HG03175 (cell line): ENCODE measurements at regions not wholly inside any gene's neighbourhood (a gene's known extent, or its start where the extent isn't known, plus 50 kb on each side); places are given as distances from the start of the nearest gene placed in this dataset.

Experiments
- ATAC-seq: cut with Tn5 transposase; IDR thresholded peaks from one replicate; pipeline ENCODE4 v1.9.1; 2021; ENCODE audit warnings: mild to moderate bottlenecking, moderate library complexity; ENCODE audit not compliant: unreplicated experiment

GRCh38 chr4:100970414-100970813 lies 376.9 kb downstream of the PPP3CA start:
- ATAC-seq = no peak

- no peak for ATAC-seq
Measured at GRCh38 chr4:100969925-100970324, 377.4 kb downstream of the PPP3CA start.

GRCh38 chr4:100968046-100968445 lies 379.3 kb downstream of the PPP3CA start:
- ATAC-seq = no peak

GRCh38 chr4:100963627-100964026 lies 383.7 kb downstream of the PPP3CA start:
- no peak for ATAC-seq

- ATAC-seq = no peak
Measured at GRCh38 chr4:100962698-100963097, 384.6 kb downstream of the PPP3CA start.

GRCh38 chr4:100960232-100960631 lies 387.1 kb downstream of the PPP3CA start:
- ATAC-seq = no peak

- ATAC-seq = no peak
Measured at GRCh38 chr4:100954046-100954445, 393.3 kb downstream of the PPP3CA start.

- no peak for ATAC-seq
Measured at GRCh38 chr4:100953616-100954015, 393.7 kb downstream of the PPP3CA start.

GRCh38 chr4:100952590-100952989 lies 394.7 kb downstream of the PPP3CA start:
- ATAC-seq = no peak

GRCh38 chr4:100949350-100949935 lies 397.9 kb downstream of the PPP3CA start:
- ATAC-seq = no peak

- ATAC-seq = no peak
Measured at GRCh38 chr4:100948911-100949310, 398.4 kb downstream of the PPP3CA start.

- ATAC-seq = no peak
Measured at GRCh38 chr4:100945789-100946188, 401.5 kb downstream of the PPP3CA start.

- no peak for ATAC-seq
Measured at GRCh38 chr4:100938698-100939097, 408.6 kb downstream of the PPP3CA start.

GRCh38 chr4:100936661-100937375 lies 410.5 kb downstream of the PPP3CA start:
- no peak for ATAC-seq

GRCh38 chr4:100935090-100935489 lies 412.2 kb downstream of the PPP3CA start:
- ATAC-seq = no peak

- no peak for ATAC-seq
Measured at GRCh38 chr4:100933628-100934027, 413.7 kb downstream of the PPP3CA start.

- ATAC-seq = no peak
Measured at GRCh38 chr4:100929758-100930157, 411.9 kb upstream of the EMCN start.

GRCh38 chr4:100929135-100929534 lies 411.3 kb upstream of the EMCN start:
- ATAC-seq = no peak

GRCh38 chr4:100926039-100926717 lies 408.4 kb upstream of the EMCN start:
- no peak for ATAC-seq

GRCh38 chr4:100913685-100914084 lies 395.9 kb upstream of the EMCN start:
- ATAC-seq = no peak

- no peak for ATAC-seq
Measured at GRCh38 chr4:100908540-100908939, 390.7 kb upstream of the EMCN start.
